ENCODE measurements at regions not wholly inside any gene's neighbourhood (a gene's known extent, or its start where the extent isn't known, plus 50 kb on each side); places are given as distances from the start of the nearest gene placed in this dataset.

GRCh38 chr5:86918246-86918645 is 300.5 kb downstream of the COX7C start:
- no peak for TF ChIP-seq CTCF (IDR thresholded peaks at IDR 0.05; ENCODE audit: insufficient read depth, low read length, poor library complexity, severe bottlenecking)
- TF ChIP-seq EZH2phosphoT487 (conservative IDR thresholded peaks at IDR 0.05; ENCODE audit: low read length): no peak
